ENCODE measurements at regions not wholly inside any gene's neighbourhood (a gene's known extent, or its start where the extent isn't known, plus 50 kb on each side); places are given as distances from the start of the nearest gene placed in this dataset.

Small RNA genes in the stretch of these regions (small RNA-seq; reads per million reads assigned to genes)
- 0 reads per million in 7 experiments for gene RNA5SP120
